ENCODE measurements at regions not wholly inside any gene's neighbourhood (a gene's known extent, or its start where the extent isn't known, plus 50 kb on each side); places are given as distances from the start of the nearest gene placed in this dataset.

DNA sequence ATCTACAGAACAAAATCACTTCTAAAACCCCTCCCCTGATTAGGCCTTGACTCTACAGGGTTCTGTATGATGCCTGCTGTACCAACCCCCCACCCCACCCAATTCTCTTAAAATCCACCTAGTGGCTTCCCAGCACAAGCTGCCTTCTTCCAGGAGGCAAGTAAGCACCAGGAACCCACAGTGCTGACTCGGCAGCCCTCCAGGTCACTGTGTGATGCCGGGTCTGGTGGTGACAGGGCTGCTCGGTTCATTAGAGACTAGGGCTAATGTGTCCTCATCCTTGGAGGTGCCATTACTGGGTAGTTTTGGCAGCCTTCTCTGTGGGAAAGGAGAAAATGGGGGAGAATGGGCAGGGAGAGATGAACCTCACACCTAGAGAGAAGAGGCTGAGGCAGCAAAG is 363.5 kb downstream of the PTPRU start:
- TF ChIP-seq, protein P1, sequence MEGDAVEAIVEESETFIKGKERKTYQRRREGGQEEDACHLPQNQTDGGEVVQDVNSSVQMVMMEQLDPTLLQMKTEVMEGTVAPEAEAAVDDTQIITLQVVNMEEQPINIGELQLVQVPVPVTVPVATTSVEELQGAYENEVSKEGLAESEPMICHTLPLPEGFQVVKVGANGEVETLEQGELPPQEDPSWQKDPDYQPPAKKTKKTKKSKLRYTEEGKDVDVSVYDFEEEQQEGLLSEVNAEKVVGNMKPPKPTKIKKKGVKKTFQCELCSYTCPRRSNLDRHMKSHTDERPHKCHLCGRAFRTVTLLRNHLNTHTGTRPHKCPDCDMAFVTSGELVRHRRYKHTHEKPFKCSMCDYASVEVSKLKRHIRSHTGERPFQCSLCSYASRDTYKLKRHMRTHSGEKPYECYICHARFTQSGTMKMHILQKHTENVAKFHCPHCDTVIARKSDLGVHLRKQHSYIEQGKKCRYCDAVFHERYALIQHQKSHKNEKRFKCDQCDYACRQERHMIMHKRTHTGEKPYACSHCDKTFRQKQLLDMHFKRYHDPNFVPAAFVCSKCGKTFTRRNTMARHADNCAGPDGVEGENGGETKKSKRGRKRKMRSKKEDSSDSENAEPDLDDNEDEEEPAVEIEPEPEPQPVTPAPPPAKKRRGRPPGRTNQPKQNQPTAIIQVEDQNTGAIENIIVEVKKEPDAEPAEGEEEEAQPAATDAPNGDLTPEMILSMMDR (IDR thresholded peaks at IDR 0.05) = no peak
- TF ChIP-seq POLR2A (IDR thresholded peaks at IDR 0.05) = no peak

Data from thyroid gland (tissue), 4 donors.